HG03159 (cell line): ENCODE measurements at regions not wholly inside any gene's neighbourhood (a gene's known extent, or its start where the extent isn't known, plus 50 kb on each side); places are given as distances from the start of the nearest gene placed in this dataset.

ENCODE experiments used
- ATAC-seq: cut with Tn5 transposase; IDR thresholded peaks from one replicate; pipeline ENCODE4 v1.9.1; 2021; ENCODE audit warnings: mild to moderate bottlenecking, moderate library complexity; ENCODE audit not compliant: unreplicated experiment

DNA sequence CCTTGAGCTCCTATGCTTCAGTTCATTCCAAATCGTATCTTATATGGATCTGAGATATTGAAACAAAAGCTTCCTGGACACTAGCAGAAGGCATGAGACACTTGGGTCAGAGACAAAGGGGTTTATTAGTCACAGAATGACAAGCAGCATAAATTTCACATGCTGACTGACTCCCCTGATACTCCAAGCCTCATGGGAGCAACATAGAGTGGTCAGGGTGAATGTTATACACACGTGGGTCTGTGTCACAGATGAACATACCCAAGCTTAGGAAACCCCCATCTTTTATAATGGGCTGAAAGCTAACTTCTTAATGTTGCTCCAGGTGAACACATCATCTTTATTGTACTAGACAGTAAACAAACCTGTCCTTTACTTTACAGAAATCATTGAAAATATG is 599.9 kb upstream of the RGS18 start:
- no peak for ATAC-seq

DNA sequence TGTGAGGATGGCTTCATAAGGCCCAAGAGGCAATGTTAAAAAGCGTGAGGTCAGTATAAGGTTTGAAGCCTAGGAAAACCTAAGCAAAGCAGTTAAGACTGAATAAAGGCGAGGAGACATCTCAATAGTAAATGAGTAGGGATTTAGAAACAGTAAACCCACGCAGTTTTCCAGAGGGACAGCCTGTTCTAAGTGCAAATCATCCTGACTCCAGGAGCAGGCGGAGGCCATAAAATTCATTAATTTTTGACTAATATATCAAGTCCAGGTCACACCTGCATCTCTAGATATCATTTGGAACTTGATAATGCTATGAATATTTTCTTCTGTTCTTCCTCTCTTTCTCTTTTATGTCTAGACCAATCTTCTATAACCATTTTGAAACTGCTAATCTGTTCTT is 597.0 kb upstream of the RGS18 start:
- ATAC-seq = no peak

DNA sequence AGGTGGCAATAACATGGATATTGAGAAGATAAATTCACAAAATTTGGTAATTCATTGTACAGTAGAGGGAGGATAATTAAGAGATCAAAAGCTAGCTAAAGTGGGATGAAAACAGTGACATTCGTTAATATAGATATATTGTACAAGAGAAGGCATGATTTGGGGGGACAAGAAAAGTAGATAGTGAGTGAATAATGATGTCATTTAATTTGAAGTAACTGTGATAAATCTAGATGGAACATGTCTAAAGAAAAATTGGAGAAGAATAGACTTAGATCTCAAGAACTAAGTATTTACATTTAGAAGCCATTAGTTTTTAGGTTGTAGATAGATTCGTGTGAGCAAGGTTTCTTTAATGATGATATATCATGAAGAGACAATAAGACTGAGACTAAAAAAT is 594.0 kb upstream of the RGS18 start:
- no peak for ATAC-seq

DNA sequence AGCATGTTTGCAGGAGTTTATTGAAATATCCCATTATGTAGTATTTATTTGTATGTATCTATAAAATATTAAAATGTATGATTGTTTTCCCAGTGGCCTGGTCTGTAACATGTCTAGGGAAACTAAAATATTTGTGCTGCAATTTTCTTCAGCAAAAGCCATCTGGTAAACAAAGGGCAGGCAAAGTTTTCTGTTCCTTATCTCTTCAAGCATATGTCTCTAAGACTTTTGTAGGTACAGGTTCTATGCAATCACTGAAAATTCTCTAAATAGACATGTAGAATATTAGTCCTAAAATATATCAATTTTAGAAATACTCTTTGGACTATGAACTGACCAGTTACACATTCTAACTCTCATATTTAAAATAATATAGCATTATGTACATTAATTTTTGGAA is 585.8 kb upstream of the RGS18 start:
- no peak for ATAC-seq

DNA sequence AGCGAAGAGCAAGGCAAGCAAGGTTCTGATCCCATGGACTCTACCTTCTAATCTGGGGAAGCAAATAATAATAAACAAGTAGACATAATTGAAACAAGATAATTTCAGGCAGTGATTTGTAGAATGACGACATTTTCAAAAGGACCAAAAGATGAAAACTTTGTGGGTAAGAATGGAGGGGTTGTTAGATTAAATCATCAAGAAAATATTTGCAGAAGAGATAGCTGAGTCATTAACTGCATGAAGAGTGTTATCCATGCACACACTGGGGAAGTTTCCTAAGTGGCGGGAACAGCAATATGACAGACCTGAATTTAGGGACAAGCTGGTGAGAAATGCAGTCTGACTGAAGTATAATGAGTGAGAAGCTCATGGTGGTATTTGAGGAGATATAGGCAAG is 583.1 kb upstream of the RGS18 start:
- ATAC-seq = no peak

DNA sequence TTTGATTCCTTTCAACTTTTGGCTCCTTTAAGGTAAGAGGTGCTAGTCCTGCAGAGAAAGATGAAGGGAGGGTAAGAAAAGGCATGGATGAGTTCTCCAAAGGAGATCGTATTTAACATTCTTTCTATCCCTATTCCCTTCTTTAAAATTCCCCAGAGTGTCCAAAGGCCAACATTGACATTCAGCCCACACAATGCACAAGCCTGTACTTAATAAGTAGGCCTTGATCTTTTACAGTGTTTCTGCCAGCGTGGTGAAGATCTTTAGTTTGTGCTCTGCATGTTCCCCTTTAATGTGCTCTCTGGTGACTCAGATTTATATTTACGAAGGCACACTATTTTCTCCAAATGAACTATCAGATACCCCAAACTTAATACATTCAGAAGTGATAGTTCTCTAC is 582.5 kb upstream of the RGS18 start:
- no peak for ATAC-seq

DNA sequence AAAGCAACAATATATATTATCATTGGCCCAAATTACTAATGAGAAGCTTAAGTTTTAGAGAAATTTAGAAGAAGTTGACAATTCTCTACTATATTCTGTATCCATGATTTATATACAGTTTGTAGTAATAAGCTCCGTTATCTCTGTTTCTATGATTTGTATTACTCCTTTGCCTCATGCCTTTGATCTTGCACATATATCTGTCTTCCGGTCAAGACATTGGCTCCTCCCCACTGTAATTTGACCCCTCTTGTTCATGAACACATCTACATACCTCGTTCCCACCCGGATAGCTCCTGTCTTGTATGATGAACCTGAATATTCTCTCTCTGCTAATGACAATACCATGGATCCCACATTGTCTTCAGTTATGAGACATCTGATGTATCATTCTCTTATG is 581.0 kb upstream of the RGS18 start:
- ATAC-seq = no peak

DNA sequence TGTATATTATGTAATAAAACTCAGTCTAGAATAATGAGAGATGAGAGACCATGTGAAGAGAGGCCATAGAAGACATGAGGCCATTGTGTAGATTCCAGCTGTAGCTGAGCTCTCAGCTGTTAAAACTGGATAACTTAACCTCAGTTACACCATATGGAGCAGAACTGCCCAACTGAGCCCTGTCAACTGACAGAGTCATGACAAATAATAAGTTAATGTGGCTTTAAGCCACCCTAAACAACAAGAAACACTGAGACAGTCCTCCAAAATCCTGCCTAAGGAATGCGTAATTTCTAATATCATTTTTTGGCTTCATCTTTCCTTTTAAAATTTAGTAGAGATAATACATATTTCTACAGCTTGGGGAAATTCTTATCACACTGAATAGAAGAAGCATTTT is 580.0 kb upstream of the RGS18 start:
- no peak for ATAC-seq

DNA sequence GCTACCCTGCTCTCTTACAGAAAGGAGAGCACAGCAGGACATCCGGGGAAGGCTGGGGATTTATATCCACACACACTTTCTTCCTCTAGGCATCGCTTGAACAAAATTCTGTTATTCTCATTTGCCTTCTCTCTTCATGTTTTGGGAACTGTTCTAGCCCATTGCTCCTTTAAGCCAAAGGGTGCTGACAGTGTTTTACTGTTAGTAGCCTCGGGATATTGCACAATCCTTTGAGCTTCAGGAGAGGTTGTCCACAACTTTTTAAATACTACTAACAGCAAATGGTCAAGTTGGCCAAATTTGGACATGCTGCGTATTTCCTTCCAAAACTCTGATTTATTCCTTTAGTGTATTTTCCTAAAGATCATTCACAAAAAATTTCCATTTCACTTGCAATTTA is 579.2 kb upstream of the RGS18 start:
- ATAC-seq = no peak

DNA sequence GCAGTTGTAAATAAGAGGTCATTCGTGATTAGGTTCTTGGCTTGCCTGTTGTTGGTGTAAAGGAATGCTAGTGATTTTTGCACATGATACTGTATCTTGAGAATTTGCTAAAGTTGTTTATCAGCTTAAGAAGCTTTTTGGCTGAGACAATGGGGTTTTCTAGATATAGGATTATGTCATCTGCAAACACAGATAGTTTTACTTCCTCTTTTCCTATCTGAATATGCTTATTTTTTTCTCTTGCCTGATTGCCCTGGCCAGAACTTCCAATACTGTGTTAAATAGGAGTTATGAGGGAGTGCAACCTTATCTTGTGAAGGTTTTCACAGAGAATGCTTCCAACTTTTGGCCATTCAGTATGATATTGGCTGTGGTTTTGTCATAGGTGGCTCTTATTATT is 576.1 kb upstream of the RGS18 start:
- peak; percentile 76 for ATAC-seq

DNA sequence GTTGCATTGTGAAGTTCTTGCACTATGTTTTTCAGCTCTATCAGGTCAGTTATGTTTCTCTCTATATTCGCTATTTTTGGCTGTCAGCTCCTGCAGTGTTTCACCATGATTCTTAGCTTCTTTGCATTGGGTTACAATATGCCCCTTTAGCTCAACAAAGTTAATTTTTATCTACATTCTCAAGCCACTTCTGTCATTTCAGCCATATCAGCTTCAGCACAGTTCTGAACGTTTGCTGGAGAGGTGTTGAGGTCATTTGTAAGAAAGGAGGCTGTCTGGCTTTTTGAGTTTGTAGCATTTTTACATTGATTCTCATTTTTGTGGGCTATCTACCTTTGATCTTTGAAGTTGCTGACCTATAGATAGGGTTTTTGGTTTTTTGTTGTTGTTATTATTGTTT is 573.2 kb upstream of the RGS18 start:
- no peak for ATAC-seq

DNA sequence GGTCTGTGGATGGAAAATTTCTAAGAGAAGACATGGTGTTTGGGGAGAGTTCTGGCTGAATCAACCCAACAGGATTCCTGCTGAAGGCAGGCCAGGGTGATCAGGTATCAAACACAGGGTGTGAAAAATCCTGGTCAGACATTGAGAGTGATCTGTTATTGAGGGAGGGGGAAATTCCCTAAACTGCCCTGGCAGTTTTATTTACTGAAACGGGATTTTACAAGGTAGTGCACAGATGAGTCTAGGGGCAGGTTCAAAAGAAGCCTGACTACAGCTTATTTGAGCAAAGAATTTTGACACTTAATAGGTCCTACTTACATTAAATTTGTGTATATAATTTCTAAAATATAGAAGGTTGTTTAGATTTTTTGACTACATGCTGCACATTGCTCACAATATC is 569.4 kb upstream of the RGS18 start:
- ATAC-seq = no peak

DNA sequence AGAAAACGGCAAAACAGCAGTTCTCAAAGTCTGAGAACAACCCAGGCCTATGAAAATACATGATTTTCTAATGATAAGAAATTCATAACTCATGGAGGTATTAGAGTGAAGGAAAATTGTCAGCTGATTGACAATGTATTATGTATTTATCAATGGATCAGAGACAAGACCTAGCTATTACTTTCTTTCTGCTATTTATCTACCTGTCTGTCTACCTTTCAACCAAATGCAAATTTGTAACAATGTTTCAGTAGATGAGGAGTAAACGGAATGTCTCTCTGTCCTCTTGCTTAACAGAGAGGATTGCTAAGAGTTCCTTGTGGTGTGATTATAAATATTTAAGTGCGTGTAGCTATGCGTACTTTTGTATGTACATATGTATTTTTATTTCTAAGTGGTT is 568.7 kb upstream of the RGS18 start:
- no peak for ATAC-seq

DNA sequence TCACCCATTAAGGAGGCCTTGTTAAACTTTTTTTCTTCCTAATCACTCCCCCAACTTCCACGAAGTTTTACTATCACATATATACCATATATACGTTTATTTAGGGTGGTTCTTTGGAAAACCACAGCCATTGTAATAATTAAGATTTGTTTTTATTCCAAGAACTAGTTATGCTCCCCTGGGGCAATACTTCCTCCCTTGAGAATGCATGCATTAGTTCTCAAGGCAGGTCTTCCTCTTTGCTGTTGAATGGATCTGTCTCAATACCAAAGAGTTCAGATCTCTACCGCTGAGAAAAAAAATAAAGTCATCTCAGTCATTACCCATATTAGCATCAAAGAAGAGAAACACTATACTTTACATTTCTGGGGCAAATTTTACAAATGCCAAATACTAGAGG is 567.7 kb upstream of the RGS18 start:
- ATAC-seq = no peak

DNA sequence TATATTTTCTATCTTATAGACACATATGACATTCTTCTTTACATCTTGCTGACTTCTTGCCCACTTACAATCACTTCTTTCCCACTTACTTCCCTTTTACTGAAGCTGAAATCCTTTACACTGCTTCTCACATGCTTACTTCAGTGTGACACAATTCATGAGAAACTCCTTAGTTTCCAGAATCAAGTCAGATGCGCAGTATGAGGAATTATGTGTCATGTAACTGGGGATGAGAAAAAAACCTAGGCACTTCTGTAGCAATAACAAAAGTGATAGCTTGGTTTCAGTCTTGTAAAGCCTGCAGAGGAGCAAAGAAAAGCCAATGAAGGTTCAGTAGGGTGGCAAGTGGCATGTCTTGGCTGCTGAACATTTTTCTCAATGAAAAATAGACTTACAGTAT is 566.2 kb upstream of the RGS18 start:
- no peak for ATAC-seq

DNA sequence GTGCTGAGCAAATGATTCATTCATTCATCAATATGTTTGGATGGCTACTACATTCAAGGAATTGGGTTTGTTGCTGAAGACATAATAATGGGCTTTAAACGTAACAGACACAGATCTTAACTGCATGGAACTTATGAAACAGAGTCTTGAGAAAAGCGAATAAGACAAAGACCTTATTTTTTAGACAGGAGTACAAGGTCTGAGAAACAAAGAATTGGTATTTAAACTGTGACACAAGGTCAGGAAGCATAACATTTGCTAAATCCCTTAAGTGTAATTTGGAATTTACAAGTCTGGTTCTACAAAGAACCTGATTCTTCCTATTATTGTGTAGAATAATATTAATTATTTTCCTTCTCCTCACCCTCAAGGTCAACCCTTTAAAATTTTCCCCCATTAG is 565.4 kb upstream of the RGS18 start:
- no peak for ATAC-seq

DNA sequence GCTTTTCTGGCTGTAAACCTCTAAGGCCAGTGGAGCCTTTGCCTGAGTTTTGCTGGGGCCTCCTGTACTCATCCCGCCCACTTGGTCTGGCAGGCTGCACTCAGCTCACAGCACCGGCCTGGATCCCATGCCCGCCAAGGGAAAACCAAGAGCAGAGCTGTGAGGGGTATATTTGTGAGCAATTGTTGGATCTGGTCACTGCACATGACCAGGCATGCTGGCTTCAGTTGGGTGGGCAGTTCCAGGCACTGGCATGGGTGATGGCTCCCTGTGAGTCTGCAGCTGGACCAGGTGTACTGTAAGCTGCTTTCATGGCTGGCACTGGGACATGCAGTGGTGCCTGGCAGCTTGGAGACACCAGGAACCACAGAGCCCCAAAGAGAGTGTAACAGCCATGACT is 563.1 kb upstream of the RGS18 start:
- no peak for ATAC-seq

DNA sequence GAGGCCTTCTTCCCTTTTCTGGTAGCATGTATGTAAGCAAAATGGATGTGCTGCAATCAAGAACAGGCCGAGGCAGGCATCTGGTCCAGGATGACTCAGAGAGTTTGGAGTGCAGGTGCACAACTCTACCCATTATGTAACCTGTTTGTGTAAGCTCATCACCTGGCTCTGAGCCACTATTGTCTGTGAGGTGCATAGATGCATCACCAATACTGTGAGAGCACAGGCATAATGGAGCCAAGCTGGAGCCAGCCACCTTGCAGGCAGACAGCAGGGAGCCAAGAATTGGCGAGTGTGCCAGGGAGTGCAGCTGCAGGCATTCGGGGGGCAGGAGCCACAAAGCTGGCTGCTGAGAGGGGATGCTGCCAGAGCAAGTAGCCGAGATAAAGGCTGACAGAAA is 549.9 kb upstream of the RGS18 start:
- ATAC-seq = no peak

DNA sequence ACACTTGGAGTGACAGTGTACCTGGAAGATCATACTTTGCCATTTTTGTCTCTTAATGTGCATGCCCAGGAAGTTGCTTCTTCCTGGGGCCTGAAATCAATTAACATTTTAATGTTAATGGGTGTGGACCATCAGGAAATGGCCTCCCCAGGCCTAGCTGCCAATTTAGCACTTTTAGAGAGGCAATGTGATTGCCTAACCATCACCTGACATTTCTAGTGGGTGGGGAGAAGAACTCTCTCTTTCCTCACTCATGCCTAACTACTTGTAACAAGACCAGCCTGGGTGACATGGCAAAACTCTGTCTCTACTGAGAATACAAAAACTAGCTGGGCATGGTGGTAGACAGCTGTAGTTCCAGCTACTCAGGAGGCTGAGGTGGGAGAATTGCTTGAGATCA is 549.0 kb upstream of the RGS18 start:
- no peak for ATAC-seq

DNA sequence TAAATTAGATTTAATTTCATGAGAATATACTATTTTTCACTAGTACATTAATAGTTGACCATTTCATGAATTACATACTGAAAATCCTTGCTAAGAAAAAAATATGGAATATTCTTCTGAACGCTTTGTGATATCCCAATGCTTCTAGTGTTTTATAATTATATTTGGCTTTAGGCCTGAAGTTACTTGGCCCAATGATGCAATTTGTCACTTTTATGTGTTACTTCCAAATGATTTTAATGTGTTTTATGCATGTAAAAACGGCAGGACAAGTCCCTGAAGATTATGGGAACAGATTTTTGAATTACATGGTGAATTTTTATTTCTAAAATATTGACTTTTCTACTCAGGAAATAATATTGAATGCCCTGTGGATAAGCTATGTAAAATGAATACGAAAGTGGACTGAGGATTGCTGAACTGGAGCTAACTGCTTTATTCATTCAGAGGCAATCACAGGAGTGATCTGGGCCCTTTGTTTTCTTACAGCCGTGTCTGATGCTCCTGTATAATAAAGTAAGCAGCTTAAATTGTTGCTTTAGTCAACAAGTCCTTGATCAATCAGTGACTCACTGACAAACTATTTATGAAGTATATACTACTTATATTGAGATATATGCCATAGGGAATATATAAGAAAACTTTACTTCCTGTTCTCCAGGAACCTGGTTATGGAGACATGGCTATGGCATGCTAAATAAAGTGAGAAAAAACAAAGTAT is 543.0 kb upstream of the RGS18 start:
- ATAC-seq = no peak

DNA sequence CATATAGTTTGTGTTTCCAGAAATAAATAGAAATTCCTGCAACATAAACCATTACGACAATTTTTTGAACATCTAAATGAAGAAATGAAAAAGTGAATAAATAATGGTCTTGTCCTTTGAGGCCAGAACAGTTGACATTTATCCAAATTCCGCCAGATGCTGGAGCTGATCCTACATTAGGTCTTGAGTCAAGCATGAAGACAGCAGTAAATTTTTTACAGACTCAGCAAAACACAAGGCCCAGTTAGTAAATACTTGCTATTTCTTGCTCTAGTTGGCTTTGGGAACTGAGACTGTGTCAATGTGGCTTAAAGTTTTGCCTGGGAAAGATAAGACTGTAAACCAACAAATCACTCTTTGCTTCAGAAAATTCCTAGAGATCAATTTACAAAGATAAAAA is 540.1 kb upstream of the RGS18 start:
- ATAC-seq = no peak

DNA sequence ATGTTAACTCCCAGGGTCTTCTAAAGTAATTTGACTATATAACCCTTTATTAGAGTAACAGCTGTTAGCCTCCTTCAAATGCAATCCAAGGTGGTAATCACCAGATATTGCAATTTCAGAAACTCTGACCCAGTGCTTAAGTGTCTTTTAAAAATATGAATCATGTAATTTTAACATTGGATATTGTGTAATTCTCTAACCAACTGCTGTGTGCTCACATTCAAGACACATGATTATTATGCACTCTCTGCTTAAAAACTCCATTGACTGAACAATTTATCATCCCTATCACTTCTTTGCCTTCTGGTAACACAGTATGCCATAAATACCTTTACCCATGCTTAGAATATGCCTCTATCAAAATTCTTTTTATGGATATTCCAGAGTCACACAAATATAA is 537.4 kb upstream of the RGS18 start:
- ATAC-seq = no peak

DNA sequence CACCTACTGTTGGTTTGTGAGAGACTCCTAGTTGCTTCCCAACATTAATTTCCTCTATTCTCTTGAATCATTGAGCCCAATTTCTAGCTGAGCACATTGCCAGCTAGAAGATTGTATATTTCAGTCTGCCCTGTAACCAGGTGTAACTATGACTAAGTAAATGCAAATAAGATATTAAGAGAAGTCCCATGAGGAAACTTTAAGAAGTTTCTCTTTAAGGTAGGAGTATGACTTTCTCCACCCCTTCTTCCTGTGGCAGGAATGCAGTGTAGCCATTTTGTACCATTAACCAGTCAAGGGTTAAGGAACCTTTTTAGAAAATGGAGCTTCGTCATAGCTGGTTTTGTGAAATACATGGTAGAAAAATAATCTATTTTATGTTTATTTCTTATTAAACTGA is 534.2 kb upstream of the RGS18 start:
- ATAC-seq = no peak

DNA sequence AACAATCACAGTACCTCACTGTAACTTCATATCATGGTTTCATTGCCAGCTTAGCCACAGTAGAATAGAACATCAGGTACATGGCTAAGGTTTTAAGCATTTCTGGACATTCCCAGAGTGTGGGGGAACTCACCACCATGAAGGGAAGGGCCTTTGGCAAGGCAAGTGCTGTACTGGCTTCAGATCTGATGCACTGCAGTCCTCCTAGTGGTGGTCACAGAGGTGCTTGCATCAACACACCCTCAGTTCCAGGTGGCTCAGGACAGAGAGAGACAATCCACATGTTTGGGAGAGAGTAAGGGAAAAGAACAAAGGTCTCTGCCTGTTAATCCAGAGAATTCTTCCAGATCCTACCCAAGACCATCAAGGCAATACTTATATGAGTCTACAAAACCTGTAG is 528.4 kb upstream of the RGS18 start:
- no peak for ATAC-seq
